ENCODE measurements at regions not wholly inside any gene's neighbourhood (a gene's known extent, or its start where the extent isn't known, plus 50 kb on each side); places are given as distances from the start of the nearest gene placed in this dataset.
"Not testable (repeated sequence)": the region's sequence is repeated elsewhere in the genome, so short reads cannot be mapped to it uniquely, and the experiment has no call there.

DNA sequence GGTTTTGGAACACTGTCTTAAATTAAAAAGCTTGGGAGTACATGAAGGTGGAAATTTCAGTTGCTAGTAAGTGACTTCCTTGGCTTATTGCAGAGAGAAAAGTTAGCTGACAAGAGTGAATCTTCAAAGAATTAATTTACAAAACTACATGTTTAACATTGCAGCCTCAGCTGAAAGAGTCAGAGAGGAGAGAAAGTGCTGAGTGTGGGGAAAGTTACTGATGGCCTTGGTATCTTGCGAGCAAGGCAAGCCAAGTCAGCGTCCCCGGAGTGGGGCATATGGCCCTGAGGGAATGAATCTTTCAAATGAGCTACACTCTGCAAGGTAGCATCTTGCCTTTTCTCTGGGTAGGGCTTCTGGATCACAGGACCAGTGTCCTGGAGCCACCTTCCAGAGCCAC, 131.3 kb downstream of the LPIN1 start:
- no peak for DNase-seq (ENCODE audit: low read depth in 2 of 2)

DNA sequence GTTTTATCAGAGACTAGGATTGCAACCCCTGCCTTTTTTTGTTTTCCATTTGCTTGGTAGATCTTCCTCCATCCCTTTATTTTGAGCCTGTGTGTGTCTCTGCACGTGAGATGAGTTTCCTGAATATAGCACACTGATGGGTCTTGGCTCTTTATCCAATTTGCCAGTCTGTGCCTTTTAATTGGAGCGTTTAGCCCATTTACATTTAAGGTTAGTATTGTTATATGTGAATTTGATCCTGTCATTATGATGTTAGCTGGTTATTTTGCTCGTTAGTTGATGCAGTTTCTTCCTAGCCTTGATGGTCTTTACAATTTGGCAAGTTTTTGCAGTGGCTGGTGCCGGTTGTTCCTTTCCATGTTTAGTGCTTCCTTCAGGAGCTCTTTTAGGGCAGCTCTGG, 138.8 kb downstream of the LPIN1 start:
- not testable (repeated sequence) for DNase-seq (ENCODE audit: low read depth in 2 of 2)

DNA sequence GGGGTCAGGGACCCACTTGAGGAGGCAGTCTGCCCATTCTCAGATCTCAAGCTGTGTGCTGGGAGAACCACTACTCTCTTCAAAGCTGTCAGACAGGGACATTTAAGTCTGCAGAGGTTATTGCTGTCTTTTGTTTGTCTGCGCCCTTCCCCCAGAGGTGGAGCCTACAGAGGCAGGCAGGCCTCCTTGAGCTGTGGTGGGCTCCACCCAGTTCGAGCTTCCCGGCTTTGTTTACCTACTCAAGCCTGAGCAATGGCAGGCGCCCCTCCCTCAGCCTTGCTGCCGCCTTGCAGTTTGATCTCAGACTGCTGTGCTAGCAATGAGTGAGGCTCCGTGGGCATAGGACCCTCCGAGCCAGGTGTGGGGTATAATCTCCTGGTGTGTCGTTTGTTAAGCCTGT, 140.5 kb downstream of the LPIN1 start:
- DNase-seq (ENCODE audit: low read depth in 2 of 2), result not testable (repeated sequence)

DNA sequence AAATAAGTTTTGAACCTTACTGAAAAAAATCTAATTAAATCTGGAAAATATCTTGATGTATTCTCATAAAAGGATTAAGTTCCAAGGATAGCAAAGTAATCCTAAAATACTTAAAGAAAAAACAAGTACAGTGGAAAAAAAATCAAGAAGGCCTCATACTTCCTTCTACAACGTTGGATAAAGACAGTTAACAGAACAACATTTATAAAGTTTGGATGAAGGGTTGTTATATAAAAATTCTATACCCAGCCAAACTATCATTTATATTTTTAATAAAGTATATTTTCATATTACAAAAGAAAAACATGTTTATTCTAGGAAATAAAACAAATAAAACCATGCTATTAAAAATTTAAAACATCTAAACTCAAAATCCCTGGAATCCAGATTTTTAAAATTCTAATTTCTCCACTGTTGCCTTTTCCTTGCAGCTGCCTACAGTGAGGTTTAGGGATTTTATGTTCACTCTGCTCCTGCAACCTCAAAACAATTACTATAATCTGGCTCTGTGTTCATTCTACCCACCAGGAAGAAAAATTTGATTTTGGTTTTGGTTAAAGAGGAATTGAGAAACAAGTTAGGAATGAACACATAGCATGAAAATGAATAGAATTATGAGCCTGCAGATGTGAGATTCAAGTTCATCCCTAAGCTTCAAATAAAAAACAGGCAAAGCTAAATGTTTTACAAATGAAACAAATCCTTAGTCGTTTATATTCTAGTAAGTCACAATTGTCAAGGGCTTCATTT, 142.8 kb downstream of the LPIN1 start:
- no peak for DNase-seq (ENCODE audit: low read depth in 2 of 2)

DNA sequence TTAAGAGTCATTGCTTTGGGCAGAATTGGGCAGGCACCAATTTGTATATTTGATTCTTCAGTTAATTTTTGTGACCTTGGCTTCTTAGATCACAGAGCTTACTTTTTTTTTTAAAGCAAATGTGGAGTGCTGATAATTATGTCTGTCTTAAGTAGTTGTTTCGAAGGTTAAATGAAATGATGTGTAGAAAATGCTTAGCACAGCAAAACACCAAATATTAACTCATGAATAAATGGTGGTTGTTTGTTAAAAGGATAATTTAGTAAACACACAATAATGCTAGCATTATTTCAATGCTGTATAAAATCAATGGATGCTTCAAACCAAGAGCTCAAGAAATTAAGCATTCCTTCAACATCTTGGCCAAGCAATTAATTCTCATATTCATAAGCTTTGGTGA, 143.4 kb downstream of the LPIN1 start:
- DNase-seq (ENCODE audit: low read depth in 2 of 2), result no peak

DNA sequence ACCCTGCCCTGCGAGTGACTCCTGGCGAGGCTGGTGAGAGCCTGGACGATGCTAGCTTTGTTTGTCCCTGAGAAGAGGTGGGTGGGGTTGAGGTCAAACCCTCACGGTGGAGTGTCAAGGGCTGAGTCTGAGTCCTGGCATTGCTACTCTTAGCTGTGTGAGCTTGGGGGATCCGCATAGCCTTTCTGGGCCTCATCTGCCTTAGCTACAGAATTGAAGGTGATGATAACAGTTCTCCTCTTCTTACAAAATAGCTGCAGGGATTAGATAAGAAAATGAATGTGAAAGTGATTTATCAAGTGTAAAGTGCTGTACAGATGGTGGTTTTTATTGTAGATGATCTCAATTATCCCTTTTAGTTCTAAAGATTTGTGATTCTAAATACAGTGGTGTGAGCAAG, 144.6 kb downstream of the LPIN1 start:
- no peak for DNase-seq (ENCODE audit: low read depth in 2 of 2)

DNA sequence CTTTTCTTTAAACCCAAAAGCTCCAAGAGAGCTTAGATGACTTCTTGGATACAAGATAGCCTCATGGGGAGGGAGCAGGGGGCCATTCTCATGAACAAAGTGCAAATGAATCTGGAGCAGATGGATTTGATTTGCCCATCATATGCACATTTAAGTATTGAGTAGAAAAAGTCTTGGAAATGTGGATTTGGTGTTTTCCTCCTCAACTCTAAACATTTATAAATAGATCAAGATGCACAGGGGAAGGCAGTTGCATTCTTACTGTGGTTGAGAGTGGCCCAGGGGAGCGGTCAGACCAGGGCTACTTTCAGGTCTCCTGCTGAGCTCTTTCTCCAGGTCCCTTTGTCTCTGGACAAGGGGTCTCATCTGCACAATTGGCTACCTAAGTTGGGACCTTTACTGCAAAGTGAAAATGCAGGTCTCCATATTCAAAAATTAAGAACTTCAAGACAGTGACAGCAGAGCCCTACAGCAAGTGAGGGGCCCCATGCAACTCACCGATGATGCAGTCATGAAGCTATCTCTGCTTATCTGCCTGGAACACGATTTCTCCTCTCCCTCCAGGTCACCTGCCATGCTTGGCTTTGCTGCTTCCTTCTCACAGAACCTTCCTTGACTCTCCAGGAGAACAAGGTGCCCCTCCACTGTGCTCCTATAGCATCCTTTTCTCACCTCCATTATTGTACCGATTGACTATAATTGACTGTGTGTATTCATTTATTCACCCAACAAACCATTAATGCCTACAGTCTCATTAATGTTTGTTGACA, 145.4 kb downstream of the LPIN1 start:
- DNase-seq (ENCODE audit: low read depth in 2 of 2), result no peak

DNA sequence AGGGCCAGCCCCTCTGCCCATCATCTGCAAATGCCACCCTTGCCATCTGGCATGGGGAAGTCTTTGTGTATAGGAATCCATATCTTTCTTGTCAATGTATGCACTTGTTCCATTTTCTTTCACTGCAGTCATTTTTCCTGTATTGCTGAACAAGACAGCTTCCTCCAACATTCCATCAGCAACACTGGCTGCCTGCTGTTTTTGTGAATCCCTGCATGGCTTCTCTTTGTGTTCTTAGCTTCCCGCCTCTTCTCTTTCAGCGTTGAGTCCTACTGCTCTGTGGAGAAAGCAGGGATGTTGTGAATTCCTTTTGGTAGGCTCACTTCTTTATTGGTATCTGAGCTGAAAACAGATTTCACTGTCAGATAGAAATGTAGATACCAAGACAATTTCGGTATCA, 150.0 kb downstream of the LPIN1 start:
- no peak for DNase-seq (ENCODE audit: low read depth in 2 of 2)

DNA sequence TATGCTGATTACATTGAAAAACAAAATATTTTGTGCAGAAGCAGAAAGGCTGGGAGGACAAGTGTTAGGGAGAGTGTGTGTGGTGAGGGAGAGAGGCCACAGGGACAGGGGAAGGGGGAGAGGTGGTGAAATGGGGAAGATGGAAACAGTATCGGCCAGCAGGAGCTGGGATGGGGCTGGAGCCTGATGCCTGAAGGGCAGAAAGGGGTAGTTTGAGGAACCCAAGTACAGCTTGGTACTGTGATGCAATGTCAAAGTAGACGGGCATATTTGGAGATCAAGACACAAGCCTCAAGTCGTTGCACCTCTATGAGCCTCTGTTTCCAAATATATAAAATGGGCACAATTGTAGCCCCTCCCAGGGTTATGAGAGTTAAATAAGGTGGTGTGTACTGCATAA, 152.1 kb downstream of the LPIN1 start:
- no peak for DNase-seq (ENCODE audit: low read depth in 2 of 2)

DNA sequence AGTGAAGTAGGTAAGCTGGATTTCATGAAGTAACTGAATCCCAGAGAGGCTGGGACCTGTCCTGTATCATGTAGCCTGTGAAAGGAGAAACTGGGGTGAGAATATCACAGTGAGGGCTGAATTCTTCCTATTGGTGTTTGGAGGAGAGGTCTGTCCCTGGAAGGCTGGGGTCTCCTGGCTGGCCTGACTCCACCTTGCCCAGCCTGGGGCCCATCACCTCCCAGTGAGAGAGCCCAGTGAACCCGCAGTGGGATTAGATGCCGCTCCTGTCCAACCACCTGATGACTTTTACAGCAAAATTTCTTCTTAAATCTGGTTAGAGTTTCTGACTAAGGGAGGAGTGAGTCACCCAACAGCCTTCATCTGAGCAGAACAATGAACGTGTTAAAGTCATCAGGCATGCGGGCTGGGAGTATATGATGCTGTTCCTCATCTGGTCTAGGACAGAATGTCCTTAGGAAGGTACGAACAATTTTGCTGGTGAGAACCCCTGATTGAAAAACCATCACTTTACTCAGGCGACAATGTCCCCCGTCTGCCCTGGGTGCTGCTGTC, 152.9 kb downstream of the LPIN1 start:
- peak; percentile 2 for DNase-seq (ENCODE audit: low read depth in 2 of 2)

DNA sequence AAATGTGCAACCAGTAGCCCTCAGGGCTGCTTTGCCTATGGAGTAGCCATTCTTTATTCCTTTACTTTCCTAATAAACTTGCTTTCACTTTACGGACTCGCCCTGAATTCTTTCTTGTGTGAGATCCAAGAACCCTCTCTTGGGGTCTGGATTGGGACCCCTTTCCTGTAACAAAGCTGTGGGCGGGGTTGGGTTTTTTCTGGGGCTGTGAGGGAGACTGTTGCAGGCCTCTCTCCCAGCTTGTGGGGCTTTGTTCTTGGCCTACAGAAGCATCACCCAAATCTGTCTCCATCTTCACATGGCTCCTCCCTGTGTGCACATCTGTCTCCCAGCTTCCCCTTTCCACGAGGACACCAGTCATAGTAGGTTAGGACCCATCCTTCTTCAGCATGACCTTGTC, 154.5 kb downstream of the LPIN1 start:
- not testable (repeated sequence) for DNase-seq (ENCODE audit: low read depth in 2 of 2)

DNA sequence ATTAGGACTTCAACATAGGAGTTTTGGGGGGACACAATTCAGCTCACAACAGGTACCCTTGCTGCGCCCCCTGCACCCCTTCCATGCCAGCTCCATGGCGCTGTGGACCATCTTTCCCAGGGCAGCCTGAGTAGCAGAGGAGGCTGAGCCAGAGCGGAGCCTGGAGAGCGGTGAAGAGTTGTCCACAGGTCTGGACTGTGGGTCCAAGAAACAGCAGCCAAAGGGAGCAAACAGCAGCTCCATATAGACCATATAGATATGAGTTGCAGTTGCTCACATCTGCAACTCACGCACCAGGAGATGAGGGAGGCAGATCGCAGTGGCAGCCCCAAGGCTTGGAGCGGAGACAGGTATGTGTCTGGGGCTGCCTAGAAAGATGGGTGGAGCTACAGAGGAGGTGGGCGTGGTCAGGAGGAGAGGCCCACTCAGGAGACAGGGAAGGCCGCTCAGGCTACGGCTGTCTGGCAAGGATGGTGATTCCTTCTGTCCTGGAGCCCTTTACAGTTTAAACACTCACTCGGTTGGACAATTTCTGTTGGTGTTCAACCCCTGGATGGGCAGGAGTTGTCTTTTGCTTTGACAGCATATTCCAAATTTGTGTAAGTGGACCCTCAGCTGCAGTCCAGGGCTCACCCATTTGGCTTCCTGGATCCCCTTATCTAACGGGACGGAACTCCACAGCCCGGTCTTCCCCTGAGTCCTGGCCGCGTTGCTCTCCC, 155.1 kb downstream of the LPIN1 start:
- no peak for DNase-seq (ENCODE audit: low read depth in 2 of 2)

DNA sequence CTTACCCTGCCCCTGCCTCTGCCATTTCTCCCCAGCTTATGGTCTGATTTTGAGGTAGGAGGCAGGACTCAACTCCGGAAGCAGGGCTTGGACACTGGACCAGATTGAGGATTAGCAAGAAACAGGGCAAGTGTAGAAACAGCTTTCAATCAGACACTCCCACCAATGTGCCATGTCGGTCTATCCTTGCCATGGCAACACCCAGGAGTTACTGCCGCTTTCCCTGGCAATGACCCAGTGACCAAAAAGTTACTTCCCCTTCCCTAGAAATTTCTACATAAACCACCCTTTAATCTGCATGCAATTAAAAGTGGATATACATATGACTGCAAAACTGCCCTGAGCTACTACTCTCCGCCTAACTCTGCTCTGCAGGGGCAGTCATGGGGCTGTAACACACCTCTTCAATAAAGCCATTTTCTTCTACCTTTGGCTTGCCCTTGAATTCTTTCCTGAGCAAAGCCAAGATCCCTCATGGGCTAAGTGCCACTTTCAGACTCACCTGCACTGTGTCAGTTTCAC, 156.7 kb downstream of the LPIN1 start:
- DNase-seq (ENCODE audit: low read depth in 2 of 2), result no peak

DNA sequence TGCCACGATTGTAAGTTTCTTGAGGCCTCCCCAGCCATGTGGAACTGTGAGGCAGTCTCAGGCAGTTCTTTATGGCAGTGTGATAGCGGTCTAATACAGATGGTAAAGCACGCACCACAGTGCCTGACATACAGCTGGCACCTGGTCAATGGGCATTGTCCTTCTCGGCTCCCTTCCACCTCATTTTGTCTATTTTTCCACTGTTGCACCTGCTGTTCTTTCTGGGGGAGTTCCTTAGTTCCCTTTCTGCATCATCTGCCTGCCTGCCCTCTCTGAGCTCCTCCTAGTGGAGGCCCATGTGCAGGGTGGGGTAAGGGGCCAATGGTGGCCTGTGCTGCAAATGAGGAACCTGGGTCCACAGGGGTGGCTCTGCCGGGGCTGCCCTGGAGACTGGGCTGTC, 157.6 kb downstream of the LPIN1 start:
- no peak for DNase-seq (ENCODE audit: low read depth in 2 of 2)

DNA sequence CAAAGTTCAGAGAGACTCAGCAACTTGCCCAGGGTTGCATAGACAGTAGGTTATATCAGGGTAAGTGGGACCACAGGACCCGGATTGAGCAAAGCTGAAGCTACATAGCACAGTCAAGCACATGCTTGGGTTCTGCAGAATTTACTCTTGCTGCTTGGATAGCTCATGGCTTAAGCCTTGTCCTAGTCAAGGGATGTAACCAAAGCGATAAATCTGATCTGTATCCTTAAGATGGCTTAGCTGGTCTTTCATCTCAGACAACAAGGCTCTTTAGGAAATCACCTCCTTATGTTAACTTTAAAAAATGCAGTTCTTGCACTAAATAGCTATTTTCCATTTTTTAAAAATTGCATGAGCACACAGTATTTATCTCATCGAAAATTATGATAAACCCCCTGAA, 158.5 kb downstream of the LPIN1 start:
- no peak for DNase-seq (ENCODE audit: low read depth in 2 of 2)

DNA sequence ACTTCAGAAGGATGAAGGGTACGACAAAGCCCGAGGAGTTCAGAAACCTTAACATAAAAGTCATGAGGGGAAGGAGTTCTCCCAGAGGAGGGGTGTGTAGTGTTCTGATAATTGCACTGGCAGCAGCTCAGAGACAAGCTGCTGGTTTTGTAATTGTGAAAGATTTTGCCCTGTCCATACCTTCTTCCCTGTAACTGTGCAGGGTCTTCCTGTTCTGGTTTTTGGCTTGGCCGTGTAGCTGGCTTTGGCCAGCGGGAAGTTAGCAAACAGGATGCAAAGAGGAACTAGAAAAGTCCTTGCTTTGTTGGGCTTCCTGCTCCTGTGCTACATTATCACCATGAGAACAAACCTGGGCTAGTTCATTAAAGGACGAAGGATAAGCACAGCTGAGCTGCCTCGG, 160.8 kb downstream of the LPIN1 start:
- DNase-seq (ENCODE audit: low read depth in 2 of 2), result no peak

DNA sequence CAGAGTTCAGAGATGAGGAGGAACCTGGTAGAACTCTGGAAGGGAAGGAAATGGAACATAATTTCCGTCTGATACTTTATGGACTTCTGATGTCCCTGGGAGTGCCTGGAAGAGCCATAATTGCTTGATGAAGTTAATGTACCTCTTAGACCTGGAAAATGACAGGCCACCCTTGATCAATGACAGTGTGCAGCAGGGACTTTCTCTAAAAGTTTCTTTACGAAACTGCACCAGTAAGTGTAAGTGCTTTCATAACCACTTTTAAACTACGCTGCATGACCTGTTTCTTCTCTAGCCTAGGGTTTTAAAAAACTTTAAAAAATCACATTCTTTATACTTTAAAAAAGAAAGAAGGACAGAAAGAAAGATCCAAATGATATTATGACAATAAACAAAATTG, 164.5 kb downstream of the LPIN1 start:
- no peak for DNase-seq (ENCODE audit: low read depth in 2 of 2)

DNA sequence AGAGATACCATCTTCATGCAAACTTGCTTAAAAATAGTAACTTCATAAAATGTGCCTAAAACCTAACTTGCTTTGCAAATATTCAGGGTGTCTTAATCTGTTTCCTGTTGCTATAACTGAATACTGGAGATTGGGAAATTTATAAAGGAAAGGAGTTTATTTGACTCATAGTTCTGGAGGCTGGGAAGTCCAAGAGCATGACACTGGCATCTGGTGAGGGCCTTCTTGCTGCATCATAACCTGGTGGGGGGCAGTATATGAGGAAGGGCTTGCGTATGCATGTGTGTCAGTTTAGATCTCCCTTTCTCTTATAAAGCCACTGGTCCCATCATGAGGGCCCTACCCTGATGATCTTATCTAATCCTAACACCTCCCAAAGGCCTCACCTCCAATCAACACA, 166.5 kb downstream of the LPIN1 start:
- DNase-seq (ENCODE audit: low read depth in 2 of 2), result no peak

DNA sequence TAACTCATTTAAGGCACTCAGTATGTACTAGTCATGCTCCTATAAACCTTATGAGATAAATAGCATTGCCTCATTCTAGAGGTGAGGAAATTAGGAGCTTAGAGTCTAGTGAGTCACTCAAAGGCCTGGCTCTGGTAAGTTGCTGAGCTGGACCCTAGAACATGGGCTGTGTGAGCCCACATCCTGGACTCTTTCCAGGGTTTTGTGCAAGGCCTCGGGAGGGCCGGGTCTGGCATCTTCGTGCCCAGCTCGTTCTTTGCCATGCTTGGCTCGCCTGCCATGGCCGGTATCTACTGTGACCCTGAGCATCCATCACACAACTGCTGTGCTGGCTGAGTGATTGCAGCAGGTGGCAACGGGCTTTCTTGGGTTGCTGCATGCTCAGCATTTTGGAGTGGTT, 168.0 kb downstream of the LPIN1 start:
- no peak for DNase-seq (ENCODE audit: low read depth in 2 of 2)

DNA sequence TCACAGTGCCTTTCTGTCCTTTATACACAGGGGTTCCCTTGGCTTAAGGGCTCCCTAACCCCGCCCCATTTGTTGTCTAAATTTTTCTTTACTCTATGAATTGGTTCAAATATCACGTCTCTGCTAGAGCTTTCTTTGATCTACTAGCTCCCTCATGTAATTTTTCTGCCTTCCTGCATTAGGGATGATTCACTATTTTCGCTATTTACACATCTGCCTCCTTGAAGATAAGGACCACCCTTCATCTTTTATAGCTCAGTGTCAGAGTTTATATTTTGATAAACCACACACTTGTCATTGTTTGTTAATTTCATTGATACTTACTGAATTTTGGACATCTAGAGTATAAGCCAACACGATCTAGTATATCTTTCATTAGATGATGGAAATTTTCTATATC, 169.2 kb downstream of the LPIN1 start:
- no peak for DNase-seq (ENCODE audit: low read depth in 2 of 2)

DNA sequence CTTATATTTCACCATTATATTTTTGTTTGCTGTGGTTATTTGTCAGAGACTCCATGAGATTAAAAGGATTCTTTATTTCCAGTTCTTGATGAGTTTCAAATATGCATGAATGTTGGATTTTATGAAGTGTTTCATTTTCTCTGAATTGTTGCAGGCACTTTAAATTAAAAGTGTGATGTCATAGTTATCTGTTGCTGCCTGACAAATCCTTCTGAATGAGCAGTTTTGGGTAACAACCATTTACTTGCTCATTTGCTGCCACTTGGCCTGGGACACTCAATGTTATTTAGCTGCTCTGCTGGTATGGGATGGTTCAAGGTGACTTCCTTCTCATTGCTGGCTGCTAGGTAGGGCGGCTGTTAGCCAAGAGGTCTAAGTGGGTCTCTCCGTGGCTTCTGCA, 173.5 kb downstream of the LPIN1 start:
- no peak for DNase-seq (ENCODE audit: low read depth in 2 of 2)

DNA sequence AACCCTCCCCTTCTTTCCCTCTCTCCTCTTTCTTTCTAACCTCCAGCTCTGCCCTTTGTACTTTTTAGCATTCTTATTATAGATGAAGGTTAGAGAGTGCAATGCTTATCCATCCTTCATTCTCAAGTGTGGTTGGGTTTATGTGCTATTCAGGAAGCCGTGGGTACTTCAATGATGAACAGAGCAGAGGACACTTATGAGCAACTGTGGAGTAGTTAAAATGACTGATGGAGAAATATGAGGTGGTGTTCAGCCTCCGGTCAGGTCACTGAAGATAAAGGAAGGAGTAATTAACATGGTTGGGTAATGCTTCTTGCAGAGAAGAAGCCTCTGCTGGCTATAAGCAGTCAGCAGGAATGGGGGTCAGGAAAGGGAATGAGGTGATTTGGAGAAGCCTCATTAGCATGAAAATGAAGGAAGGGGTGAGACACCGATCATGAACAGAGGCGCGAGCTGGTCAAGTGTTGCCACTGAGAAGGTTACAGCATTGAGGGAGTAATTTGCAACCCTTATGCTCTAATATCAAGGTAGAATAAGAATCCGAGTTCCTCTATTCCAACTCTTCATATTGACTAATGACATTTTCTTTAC, 174.7 kb downstream of the LPIN1 start:
- no peak for DNase-seq (ENCODE audit: low read depth in 2 of 2)

Data from fibroblast of skin of left biceps (primary cell).